Mesenteric fat pad (tissue), 1 donor: ENCODE measurements at regions not wholly inside any gene's neighbourhood (a gene's known extent, or its start where the extent isn't known, plus 50 kb on each side); places are given as distances from the start of the nearest gene placed in this dataset.
A peak's percentile ranks its signal among the peaks of the same experiment; 100 is the strongest.

Source experiments
- DNase-seq: peaks from one replicate; pipeline ENCODE4 v3.0.0-alpha.2; 2020; ENCODE audit warnings: low spot score
- donor health status: DM: yes; HTN: yes; CAD: no.

- peak; percentile 35 for DNase-seq
Observed at GRCh38 chr2:8582191-8582590, 99.7 kb upstream of the ID2 start.

GRCh38 chr2:8582651-8583399, 99.0 kb upstream of the ID2 start:
- peak; percentile 80 for DNase-seq

- peak; percentile 97 for DNase-seq
Observed at GRCh38 chr2:8583400-8584173, 98.3 kb upstream of the ID2 start.

- DNase-seq, result peak; percentile 87
Observed at GRCh38 chr2:8584174-8585066, 97.4 kb upstream of the ID2 start.

- no peak for DNase-seq
Observed at GRCh38 chr2:8586457-8587051, 95.3 kb upstream of the ID2 start.

- DNase-seq, result peak; percentile 80
Observed at GRCh38 chr2:8587251-8587791, 94.5 kb upstream of the ID2 start.

GRCh38 chr2:8587920-8588830, 93.7 kb upstream of the ID2 start:
- DNase-seq, result peak; percentile 83

DNA sequence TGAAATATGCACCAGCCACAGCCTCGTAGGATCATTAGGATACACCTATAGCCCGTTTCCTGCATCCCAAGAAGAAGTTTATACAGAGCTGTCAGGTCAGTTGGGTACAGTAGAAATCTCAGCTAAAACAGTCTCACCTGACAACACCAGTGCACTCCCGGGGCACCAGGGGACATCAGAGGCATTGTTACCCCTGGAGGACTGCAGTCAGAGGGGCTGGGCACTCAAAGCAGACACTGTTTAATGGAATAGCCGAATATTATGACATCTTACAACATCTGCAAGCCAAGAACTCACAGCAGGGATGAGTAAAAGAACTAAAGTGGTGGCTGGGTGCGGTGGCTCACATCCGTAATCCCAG, 93.0 kb upstream of the ID2 start:
- DNase-seq, result peak; percentile 28

- no peak for DNase-seq
Observed at GRCh38 chr2:8589721-8590120, 92.1 kb upstream of the ID2 start.

- no peak for DNase-seq
Observed at GRCh38 chr2:8590938-8591337, 90.9 kb upstream of the ID2 start.

DNA sequence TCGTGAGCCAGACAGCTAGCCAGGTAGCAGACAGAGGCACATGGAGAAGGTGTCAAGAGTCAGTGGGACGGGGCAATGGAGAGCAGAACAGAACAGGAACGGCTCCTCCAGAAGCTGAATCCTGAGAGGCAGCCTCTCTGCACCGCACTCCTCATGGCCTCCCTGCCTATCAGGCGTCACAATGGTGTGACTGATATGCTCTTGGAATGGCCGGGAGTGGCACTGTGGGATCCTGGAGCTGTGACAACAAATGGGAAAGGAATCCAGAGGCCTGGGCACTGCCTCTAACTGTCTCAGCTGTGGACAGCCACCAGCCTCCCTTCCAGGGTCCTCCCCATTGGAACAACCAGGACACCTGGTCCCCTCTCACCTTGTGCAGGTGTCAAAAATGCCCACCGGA, 89.1 kb upstream of the ID2 start:
- peak; percentile 68 for DNase-seq

GRCh38 chr2:8593243-8593642, 88.6 kb upstream of the ID2 start:
- no peak for DNase-seq

GRCh38 chr2:8594731-8595427, 87.0 kb upstream of the ID2 start:
- peak; percentile 84 for DNase-seq

GRCh38 chr2:8595428-8595805, 86.4 kb upstream of the ID2 start:
- peak; percentile 84 for DNase-seq

DNA sequence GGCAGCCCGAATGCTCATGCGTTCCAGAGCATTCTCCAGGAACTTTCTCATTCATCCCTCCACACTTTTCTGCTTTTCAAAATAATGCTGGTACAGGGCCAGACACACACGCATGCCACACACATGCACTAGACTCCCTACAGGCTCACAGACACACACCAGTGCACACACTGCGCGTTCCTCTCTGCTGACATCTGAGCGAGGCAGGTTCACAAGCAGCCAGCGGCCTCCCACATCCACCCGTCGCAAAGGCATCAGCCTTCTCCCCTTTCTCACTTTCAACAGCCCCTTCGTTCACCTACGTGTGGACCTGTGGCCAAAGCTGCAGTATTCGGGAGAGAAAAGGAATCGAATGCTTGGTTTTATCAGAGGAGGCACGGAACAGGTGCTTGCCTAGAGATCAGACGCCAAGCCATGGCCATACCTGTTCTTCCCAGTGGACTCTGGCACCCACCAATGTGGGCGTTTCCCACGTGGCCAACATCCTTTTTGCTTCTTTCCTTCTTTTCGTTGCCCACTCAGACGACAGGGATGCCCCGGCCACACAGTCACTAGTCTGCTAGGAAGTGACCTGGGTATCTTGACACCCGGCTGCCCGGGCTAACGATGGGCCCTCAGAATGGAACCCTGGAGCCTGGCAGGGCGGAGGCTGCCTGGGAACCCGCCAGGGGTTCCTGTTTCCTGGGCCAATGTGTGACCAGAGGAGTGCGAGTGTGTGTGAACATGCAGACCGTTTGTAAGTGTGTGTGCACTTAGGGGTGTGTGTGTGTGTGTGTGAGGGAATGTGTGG, 85.8 kb upstream of the ID2 start:
- peak; percentile 73 for DNase-seq

- DNase-seq, result no peak
Observed at GRCh38 chr2:8597094-8597493, 84.8 kb upstream of the ID2 start.

DNA sequence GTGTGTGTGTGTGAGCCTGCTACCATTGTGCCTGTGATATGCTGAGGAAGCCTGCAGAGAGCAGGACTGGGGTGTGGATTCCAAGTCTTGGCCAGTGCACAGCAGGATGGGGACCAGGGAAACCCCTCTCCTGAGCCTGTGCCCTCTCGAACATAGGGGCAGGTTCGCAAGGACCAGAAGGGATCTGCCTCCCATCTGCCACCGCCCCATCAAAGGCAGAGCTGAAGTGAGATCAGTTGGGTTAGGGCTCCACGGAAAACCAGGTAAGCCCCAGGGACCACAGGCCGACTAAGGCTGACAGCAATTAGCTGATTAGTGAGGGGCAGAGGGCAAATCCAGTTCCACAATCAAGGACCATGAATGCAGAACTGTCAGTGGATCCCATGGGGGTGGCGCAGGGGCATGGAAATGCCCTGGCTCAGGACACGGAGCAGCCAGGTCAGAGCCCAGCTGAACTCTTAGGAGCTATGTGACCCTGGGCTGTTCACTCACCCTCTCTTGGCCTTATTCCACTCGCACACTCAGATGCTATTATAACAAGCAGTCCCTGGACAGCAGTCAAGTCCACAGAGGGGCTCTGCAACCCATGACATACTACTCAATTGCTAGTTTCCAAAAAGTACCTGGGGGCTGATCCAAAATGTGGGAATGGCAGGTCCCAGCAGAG, 84.2 kb upstream of the ID2 start:
- peak; percentile 60 for DNase-seq
